ENCODE measurements at regions not wholly inside any gene's neighbourhood (a gene's known extent, or its start where the extent isn't known, plus 50 kb on each side); places are given as distances from the start of the nearest gene placed in this dataset.

- BruUV-seq (replicated peaks): no TSS peak
- H3K27ac ChIP-seq (ENCODE audit: low read length): no peak overlapping the region
- in situ Hi-C loops (cut with HindIII; ENCODE audit: low pct_unique_long_range_greater_than_20kb, low sequenced_read_pairs) (no loop called here), intact Hi-C loops (cut with micrococcal nuclease; ENCODE audit: unreplicated experiment) (no loop called here)
- no peaks in the 10 kb centered on the region for H3K36me3 ChIP-seq (ENCODE audit: control insufficient read depth, insufficient read depth, low read length)
- ATAC-seq (no peak), DNase-seq (ENCODE audit: low read depth, low spot score) (no peak)
- H3K4me1 ChIP-seq (ENCODE audit: control insufficient read depth, insufficient read depth, low read length): no peaks in the 10 kb centered on the region
- TF ChIP-seq SIN3A (IDR thresholded peaks at IDR 0.05; ENCODE audit: borderline replicate concordance, insufficient read depth, low read depth, low read length) (no peak), POLR2AphosphoS5 (IDR thresholded peaks at IDR 0.05; ENCODE audit: low read depth, low read length) (no peak), CTCF (IDR thresholded peaks at IDR 0.05) (no peak), TCF7L2 (IDR thresholded peaks at IDR 0.05; ENCODE audit: low read depth, low read length) (no peak)
- TF ChIP-seq, protein P1, sequence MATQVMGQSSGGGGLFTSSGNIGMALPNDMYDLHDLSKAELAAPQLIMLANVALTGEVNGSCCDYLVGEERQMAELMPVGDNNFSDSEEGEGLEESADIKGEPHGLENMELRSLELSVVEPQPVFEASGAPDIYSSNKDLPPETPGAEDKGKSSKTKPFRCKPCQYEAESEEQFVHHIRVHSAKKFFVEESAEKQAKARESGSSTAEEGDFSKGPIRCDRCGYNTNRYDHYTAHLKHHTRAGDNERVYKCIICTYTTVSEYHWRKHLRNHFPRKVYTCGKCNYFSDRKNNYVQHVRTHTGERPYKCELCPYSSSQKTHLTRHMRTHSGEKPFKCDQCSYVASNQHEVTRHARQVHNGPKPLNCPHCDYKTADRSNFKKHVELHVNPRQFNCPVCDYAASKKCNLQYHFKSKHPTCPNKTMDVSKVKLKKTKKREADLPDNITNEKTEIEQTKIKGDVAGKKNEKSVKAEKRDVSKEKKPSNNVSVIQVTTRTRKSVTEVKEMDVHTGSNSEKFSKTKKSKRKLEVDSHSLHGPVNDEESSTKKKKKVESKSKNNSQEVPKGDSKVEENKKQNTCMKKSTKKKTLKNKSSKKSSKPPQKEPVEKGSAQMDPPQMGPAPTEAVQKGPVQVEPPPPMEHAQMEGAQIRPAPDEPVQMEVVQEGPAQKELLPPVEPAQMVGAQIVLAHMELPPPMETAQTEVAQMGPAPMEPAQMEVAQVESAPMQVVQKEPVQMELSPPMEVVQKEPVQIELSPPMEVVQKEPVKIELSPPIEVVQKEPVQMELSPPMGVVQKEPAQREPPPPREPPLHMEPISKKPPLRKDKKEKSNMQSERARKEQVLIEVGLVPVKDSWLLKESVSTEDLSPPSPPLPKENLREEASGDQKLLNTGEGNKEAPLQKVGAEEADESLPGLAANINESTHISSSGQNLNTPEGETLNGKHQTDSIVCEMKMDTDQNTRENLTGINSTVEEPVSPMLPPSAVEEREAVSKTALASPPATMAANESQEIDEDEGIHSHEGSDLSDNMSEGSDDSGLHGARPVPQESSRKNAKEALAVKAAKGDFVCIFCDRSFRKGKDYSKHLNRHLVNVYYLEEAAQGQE (IDR thresholded peaks at IDR 0.05; ENCODE audit: insufficient read depth in 1 of 2, low read depth in 2 of 2, low read length in 1 of 2): no peak
- ChIA-PET CTCF (no interaction called here), POLR2A (no interaction called here)
- no peaks in the 10 kb centered on the region for H3K9me3 ChIP-seq (ENCODE audit: control insufficient read depth, insufficient read depth, low read depth, low read length)
- peaks cover 23% of the 10 kb centered on the region for H3K27me3 ChIP-seq (ENCODE audit: control insufficient read depth, insufficient read depth, low read length)
- no peak overlapping the region for H3K4me3 ChIP-seq (ENCODE audit: low read depth in 2 of 2, low read length in 2 of 2)
Observed at GRCh38 chr5:68970617-68971016, 123.2 kb upstream of the SLC30A5 start.

DNA sequence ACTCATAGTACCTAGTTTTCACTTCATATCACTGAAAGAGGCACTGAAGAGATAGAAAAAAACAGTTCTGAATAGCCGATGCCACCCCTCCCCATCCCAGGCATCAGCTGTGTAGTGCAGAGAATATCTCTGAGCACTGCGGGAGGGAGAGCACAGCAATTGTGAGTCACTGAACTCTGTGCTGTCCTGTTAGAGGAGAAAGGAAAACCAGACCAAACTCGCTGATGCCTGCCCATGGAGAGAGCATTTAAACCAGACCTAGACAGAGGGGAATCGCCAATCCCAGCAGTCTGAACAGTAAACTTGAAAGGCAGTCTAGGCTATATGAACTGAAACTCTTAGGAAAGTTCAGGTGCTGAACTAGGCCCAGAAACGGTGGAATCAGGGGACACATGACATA is 120.1 kb upstream of the SLC30A5 start:
- ChIA-PET POLR2A (no interaction called here), CTCF (no interaction called here)
- Histone ChIP-seq H3K36me3 (ENCODE audit: control insufficient read depth, insufficient read depth, low read length) (no peaks in the 10 kb centered on the region), H3K4me1 (ENCODE audit: control insufficient read depth, insufficient read depth, low read length) (no peaks in the 10 kb centered on the region), H3K27ac (ENCODE audit: low read length) (no peak overlapping the region), H3K27me3 (ENCODE audit: control insufficient read depth, insufficient read depth, low read length) (peaks cover 23% of the 10 kb centered on the region), H3K9me3 (ENCODE audit: control insufficient read depth, insufficient read depth, low read depth, low read length) (no peaks in the 10 kb centered on the region), H3K4me3 (ENCODE audit: low read depth in 2 of 2, low read length in 2 of 2) (no peak overlapping the region)
- DNase-seq (ENCODE audit: low read depth, low spot score) (no peak), ATAC-seq (no peak)
- intact Hi-C loops (cut with micrococcal nuclease; ENCODE audit: unreplicated experiment) (no loop called here), in situ Hi-C loops (cut with HindIII; ENCODE audit: low pct_unique_long_range_greater_than_20kb, low sequenced_read_pairs) (no loop called here)
- TF ChIP-seq POLR2AphosphoS5 (IDR thresholded peaks at IDR 0.05; ENCODE audit: low read depth, low read length) (no peak), CTCF (IDR thresholded peaks at IDR 0.05) (no peak), TCF7L2 (IDR thresholded peaks at IDR 0.05; ENCODE audit: low read depth, low read length) (no peak), SIN3A (IDR thresholded peaks at IDR 0.05; ENCODE audit: borderline replicate concordance, insufficient read depth, low read depth, low read length) (no peak)
- TF ChIP-seq, protein P1 (IDR thresholded peaks at IDR 0.05; ENCODE audit: insufficient read depth in 1 of 2, low read depth in 2 of 2, low read length in 1 of 2): no peak
- BruUV-seq (replicated peaks): no TSS peak
